IPS DF 6.9 (cell line): ENCODE measurements at regions not wholly inside any gene's neighbourhood (a gene's known extent, or its start where the extent isn't known, plus 50 kb on each side); places are given as distances from the start of the nearest gene placed in this dataset.

Experiments used
- DNase-seq: peaks from one replicate; pipeline ENCODE4 v3.0.0-alpha.2; 2013; ENCODE audit warnings: low read depth, low spot score
- H3K27ac ChIP-seq: one replicate; pipeline ENCODE4 v1.5.1; 2013; ENCODE audit warnings: low read length, control low read depth
- H3K27me3 ChIP-seq: 2 replicates; pipeline ENCODE4 v1.6.1; 2013; ENCODE audit warnings: mild to moderate bottlenecking, low read length; ENCODE audit not compliant: control insufficient read depth, insufficient read depth
- H3K36me3 ChIP-seq: 2 replicates; pipeline ENCODE4 v1.6.1; 2013; ENCODE audit warnings: low read length; ENCODE audit not compliant: control insufficient read depth, insufficient read depth
- H3K4me1 ChIP-seq: 2 replicates; pipeline ENCODE4 v1.6.1; 2013; ENCODE audit warnings: low read length; ENCODE audit not compliant: control insufficient read depth, insufficient read depth
- H3K4me3 ChIP-seq: 2 replicates; pipeline ENCODE4 v1.5.1; 2013; ENCODE audit warnings: mild to moderate bottlenecking, low read length
- H3K9me3 ChIP-seq: 2 replicates; pipeline ENCODE4 v1.6.1; 2013; ENCODE audit warnings: low read length, inconsistent platforms; ENCODE audit not compliant: control insufficient read depth, insufficient read depth
- WGBS: extraction: QIAGEN DNeasy Blood & Tissue Kit; methylation state at CpG from one replicate; pipeline ENCODE4 v1.1.7; 2013; ENCODE audit warnings: mixed read lengths, missing lambda C conversion rate; ENCODE audit not compliant: insufficient read length, insufficient coverage; 5-methylcytosine and 5-hydroxymethylcytosine counted together

- H3K27ac ChIP-seq = no peak overlapping the region
- DNase-seq = no peak
- no peak overlapping the region for H3K4me3 ChIP-seq
- H3K36me3 ChIP-seq = no peaks in the 10 kb centered on the region
- H3K9me3 ChIP-seq = no peaks in the 10 kb centered on the region
- no peaks in the 10 kb centered on the region for H3K27me3 ChIP-seq
- H3K4me1 ChIP-seq = no peaks in the 10 kb centered on the region
These were observed 230.3 kb downstream of the IBTK start for GRCh38 chr6:82017288-82017687.

- Histone ChIP-seq H3K27me3 (no peaks in the 10 kb centered on the region), H3K27ac (no peak overlapping the region), H3K9me3 (no peaks in the 10 kb centered on the region), H3K4me3 (no peak overlapping the region), H3K4me1 (no peaks in the 10 kb centered on the region), H3K36me3 (no peaks in the 10 kb centered on the region)
- no peak for DNase-seq
- WGBS = no CpG with 5 or more reads among the region's 2 CpGs
These were observed 232.0 kb downstream of the IBTK start for GRCh38 chr6:82015526-82015925.

DNA sequence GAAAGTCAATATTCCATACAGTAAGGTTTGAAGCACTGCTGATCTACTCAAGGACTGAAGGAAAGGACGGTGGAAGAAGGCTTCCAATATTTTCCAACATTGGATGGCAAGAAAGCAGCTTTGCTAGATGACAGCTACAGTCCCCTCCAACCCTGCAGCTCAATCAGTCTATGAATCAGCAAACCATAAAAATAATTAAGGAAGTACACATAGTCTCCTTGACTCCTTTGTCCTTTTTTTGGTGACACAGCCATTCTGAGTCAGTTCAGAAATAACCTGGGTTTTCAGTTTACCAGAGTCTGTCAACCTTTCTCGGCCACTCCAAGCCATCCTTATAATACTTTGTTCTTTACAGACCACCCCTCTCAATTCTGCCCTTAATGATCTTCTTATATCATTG is 232.5 kb downstream of the IBTK start:
- Histone ChIP-seq H3K9me3 (no peaks in the 10 kb centered on the region), H3K4me3 (no peak overlapping the region), H3K36me3 (no peaks in the 10 kb centered on the region), H3K27ac (no peak overlapping the region), H3K4me1 (no peaks in the 10 kb centered on the region), H3K27me3 (no peaks in the 10 kb centered on the region)
- DNase-seq = no peak
- no CpG with 5 or more reads among the region's 2 CpGs for WGBS

GRCh38 chr6:82013561-82014530 is 233.7 kb downstream of the IBTK start:
- no CpG with 5 or more reads among the region's 3 CpGs for WGBS
- no peaks in the 10 kb centered on the region for H3K36me3 ChIP-seq
- H3K4me3 ChIP-seq = no peak overlapping the region
- no peak for DNase-seq
- no peaks in the 10 kb centered on the region for H3K9me3 ChIP-seq
- H3K27ac ChIP-seq = no peak overlapping the region
- H3K27me3 ChIP-seq = no peaks in the 10 kb centered on the region
- H3K4me1 ChIP-seq = no peaks in the 10 kb centered on the region

DNA sequence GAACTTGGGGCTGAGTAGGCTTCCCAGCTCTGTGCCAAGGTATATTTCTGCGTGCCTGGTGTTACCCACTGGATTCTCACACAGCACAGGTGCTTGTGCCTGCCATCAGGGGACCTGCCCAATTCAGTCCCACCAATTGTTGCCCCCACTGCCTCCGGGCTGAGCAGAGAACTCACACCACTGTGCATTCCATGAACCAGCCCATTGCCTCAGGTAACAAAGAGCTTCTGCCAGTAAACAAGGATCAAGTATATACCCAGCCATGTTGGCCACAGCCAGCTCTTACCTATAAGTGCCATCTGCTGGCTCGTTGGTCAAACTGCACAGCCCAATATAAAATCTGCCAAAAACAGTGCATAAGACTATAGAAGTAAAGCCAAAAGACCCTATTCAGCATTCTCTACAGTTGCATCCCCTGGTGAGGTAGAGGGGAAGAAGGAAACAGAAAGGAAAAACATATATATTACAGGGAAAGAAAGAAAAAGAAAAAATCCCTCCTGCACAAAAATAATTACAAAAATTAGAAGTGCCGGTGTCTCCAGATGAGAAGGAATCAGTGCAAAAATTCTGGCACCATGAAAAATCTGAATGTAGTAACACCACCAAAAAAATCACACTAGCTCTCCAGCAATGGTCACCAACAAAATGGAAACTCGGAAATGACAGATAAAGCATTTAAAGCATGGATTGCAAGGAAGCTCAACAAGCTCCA is 241.4 kb downstream of the IBTK start:
- H3K36me3 ChIP-seq = no peaks in the 10 kb centered on the region
- WGBS = no CpG with 5 or more reads among the region's 5 CpGs
- no peaks in the 10 kb centered on the region for H3K4me1 ChIP-seq
- H3K4me3 ChIP-seq = no peak overlapping the region
- H3K9me3 ChIP-seq = no peaks in the 10 kb centered on the region
- no peak overlapping the region for H3K27ac ChIP-seq
- no peaks in the 10 kb centered on the region for H3K27me3 ChIP-seq
- DNase-seq = no peak

DNA sequence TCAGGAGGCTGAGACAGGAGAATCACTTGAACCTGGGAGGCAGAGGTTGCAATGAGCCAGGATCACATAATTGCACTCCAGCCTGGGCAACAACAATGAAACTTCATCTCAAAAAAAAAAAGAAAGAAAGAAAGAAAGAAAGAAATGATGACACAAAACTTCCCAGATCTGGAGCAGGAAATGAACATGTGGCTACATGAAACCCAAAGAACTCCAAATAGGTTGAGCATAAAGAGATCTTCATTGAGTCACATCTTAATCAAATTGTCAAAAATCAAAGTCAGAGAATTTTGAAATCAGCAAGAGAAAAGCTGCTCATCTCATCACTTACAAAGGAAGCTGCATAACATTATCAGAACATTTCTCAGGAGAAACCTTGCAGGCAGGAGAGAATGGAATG is 247.0 kb downstream of the IBTK start:
- no peak for DNase-seq
- Histone ChIP-seq H3K4me3 (no peak overlapping the region), H3K4me1 (no peaks in the 10 kb centered on the region), H3K27me3 (no peaks in the 10 kb centered on the region), H3K36me3 (no peaks in the 10 kb centered on the region), H3K9me3 (no peaks in the 10 kb centered on the region), H3K27ac (no peak overlapping the region)

- H3K27ac ChIP-seq = no peak overlapping the region
- no peaks in the 10 kb centered on the region for H3K4me1 ChIP-seq
- H3K27me3 ChIP-seq = no peaks in the 10 kb centered on the region
- H3K9me3 ChIP-seq = no peaks in the 10 kb centered on the region
- no peak for DNase-seq
- no peak overlapping the region for H3K4me3 ChIP-seq
- no peaks in the 10 kb centered on the region for H3K36me3 ChIP-seq
- WGBS = no CpG with 5 or more reads among the region's 1 CpG
These were observed 247.3 kb upstream of the TENT5A start for GRCh38 chr6:81999826-82000225.

GRCh38 chr6:81999270-81999669 is 246.8 kb upstream of the TENT5A start:
- Histone ChIP-seq H3K9me3 (no peaks in the 10 kb centered on the region), H3K27me3 (no peaks in the 10 kb centered on the region), H3K27ac (no peak overlapping the region), H3K4me3 (no peak overlapping the region), H3K36me3 (no peaks in the 10 kb centered on the region), H3K4me1 (no peaks in the 10 kb centered on the region)
- no peak for DNase-seq
- no CpG with 5 or more reads among the region's 2 CpGs for WGBS

- Histone ChIP-seq H3K9me3 (no peaks in the 10 kb centered on the region), H3K27me3 (no peaks in the 10 kb centered on the region), H3K4me3 (no peak overlapping the region), H3K36me3 (no peaks in the 10 kb centered on the region), H3K4me1 (no peaks in the 10 kb centered on the region), H3K27ac (no peak overlapping the region)
- DNase-seq = no peak
- WGBS = no CpG with 5 or more reads among the region's 1 CpG
These were observed 246.0 kb upstream of the TENT5A start for GRCh38 chr6:81998432-81998831.

GRCh38 chr6:81997090-81997926 is 244.8 kb upstream of the TENT5A start:
- H3K36me3 ChIP-seq = no peaks in the 10 kb centered on the region
- no peak for DNase-seq
- WGBS = no CpG with 5 or more reads among the region's 4 CpGs
- H3K9me3 ChIP-seq = no peaks in the 10 kb centered on the region
- no peaks in the 10 kb centered on the region for H3K4me1 ChIP-seq
- no peaks in the 10 kb centered on the region for H3K27me3 ChIP-seq
- H3K4me3 ChIP-seq = no peak overlapping the region
- no peak overlapping the region for H3K27ac ChIP-seq
